K562 (cell line): ENCODE measurements at regions not wholly inside any gene's neighbourhood (a gene's known extent, or its start where the extent isn't known, plus 50 kb on each side); places are given as distances from the start of the nearest gene placed in this dataset.

Experiments
- ATAC-seq: fragments of 200-7000 bp; cut with Tn5 transposase; 3 replicates; pipeline ENCODE4 v1.9.1; 2020; ENCODE audit warnings: moderate library complexity
- BruUV-seq: library from RNA; stranded (reverse); fragments of 400-500 nt; replicated peaks from 2 replicates; lab custom pipeline; 2021; lab: Mats Ljungman, UMichigan
- CTCF ChIA-PET: fragments of 300-600 bp; formaldehyde crosslinking; extraction: SDS; loops from one replicate; lab custom pipeline; 2021; ENCODE audit warnings: low intra/inter-chr PET ratio; lab: Yijun Ruan, JAX
- POLR2A ChIA-PET: fragments of 300-600, 350-650 bp; sonication (Branson Sonifier 250); formaldehyde crosslinking; extraction: SDS; loops from one replicate; lab custom pipeline; 2021; ENCODE audit warnings: antibody characterized with exemption, inconsistent platforms; lab: Yijun Ruan, JAX
- DNase-seq, 4 experiments: peaks; one replicate each; pipeline versions ENCODE4 v3.0.0 to v3.0.0-alpha.2; 2011 to 2018; ENCODE audit warnings: low spot score in 3 of 4, mixed read lengths in 3 of 4; ENCODE audit errors: extremely low read depth in 1 of 4
- FAIRE-seq: peaks from 2 replicates; lab custom pipeline; 2011; peaks lifted over from hg19 to GRCh38; lab: Jason Lieb, UNC
- H2AFZ ChIP-seq: 2 replicates; pipeline ENCODE4 v1.6.0; 2011; ENCODE audit warnings: low read depth, low read length, control low read depth, inconsistent platforms
- H3K27ac ChIP-seq: fragments of 200-600 bp; 3 replicates; pipeline ENCODE4 v1.8.0; 2011; ENCODE audit warnings: low read depth, mild to moderate bottlenecking, control low read depth, inconsistent platforms, low read length, moderate library complexity, mixed read lengths; ENCODE audit errors: extremely low read depth
- H3K27me3 ChIP-seq, 2 experiments: fragments of 300-600 bp in 1 of 2; 2 replicates in 1 of 2; 3 replicates in 1 of 2; pipeline versions ENCODE4 v1.6.0 to v1.8.0; 2011; ENCODE audit warnings: inconsistent platforms in 2 of 2, low read length in 2 of 2, mild to moderate bottlenecking in 1 of 2, mixed read lengths in 1 of 2, moderate library complexity in 1 of 2; ENCODE audit not compliant: control insufficient read depth in 2 of 2, insufficient read depth in 2 of 2
- H3K36me3 ChIP-seq: fragments of 300-600 bp; 3 replicates; pipeline ENCODE4 v1.8.0; 2011; ENCODE audit warnings: mild to moderate bottlenecking, low read length, inconsistent platforms; ENCODE audit not compliant: control insufficient read depth, insufficient read depth
- H3K4me1 ChIP-seq, 2 experiments: fragments of 200-600 bp in 1 of 2; replicated peaks in 1 of 2; 2 replicates in 1 of 2; 3 replicates in 1 of 2; pipeline versions ENCODE4 v1.5.1 to v1.8.0; 2011; ENCODE audit warnings: inconsistent platforms in 2 of 2, low read length in 2 of 2, mild to moderate bottlenecking in 1 of 2, mixed read lengths in 1 of 2, moderate library complexity in 1 of 2; ENCODE audit not compliant: control insufficient read depth in 2 of 2, insufficient read depth in 2 of 2
- H3K4me2 ChIP-seq: 2 replicates; pipeline ENCODE4 v1.6.1; 2011; ENCODE audit warnings: low read length, control low read depth, inconsistent platforms, mixed read lengths; ENCODE audit not compliant: insufficient read depth
- H3K4me3 ChIP-seq: fragments of 200-600 bp; sonication (generic), shearing (Covaris generic); 2 replicates; pipeline ENCODE4 v1.5.1; 2016; ENCODE audit warnings: control low read depth, inconsistent platforms
- H3K79me2 ChIP-seq: fragments of 200-600 bp; 3 replicates; pipeline ENCODE4 v1.8.0; 2011; ENCODE audit warnings: low read length, inconsistent platforms; ENCODE audit not compliant: control insufficient read depth, insufficient read depth
- H3K9ac ChIP-seq, 2 experiments: 2 replicates each; pipeline versions ENCODE4 v1.6.0 to v1.6.1; 2011; ENCODE audit warnings: low read depth in 2 of 2, low read length in 2 of 2, control low read depth in 1 of 2, inconsistent platforms in 1 of 2, mild to moderate bottlenecking in 1 of 2, mixed read lengths in 1 of 2; ENCODE audit not compliant: insufficient read depth in 1 of 2
- H3K9me1 ChIP-seq: one replicate; pipeline ENCODE4 v1.6.0; 2011; ENCODE audit warnings: inconsistent platforms, mild to moderate bottlenecking, low read length, moderate library complexity; ENCODE audit not compliant: control insufficient read depth, insufficient read depth
- H3K9me3 ChIP-seq: replicated peaks from 2 replicates; pipeline ENCODE4 v1.5.1; 2011; ENCODE audit warnings: low read depth, low read length, inconsistent platforms; ENCODE audit not compliant: control insufficient read depth, insufficient read depth
- H4K20me1 ChIP-seq: replicated peaks from 2 replicates; pipeline ENCODE4 v1.6.1; 2011; ENCODE audit warnings: low read length, inconsistent platforms, mixed read lengths; ENCODE audit not compliant: control insufficient read depth, insufficient read depth
- HMG20A ChIP-seq: fragments of 450-650 bp; formaldehyde crosslinking; conservative IDR thresholded peaks from 2 replicates; pipeline ENCODE4 v1.4.0; 2020; ENCODE audit warnings: mild to moderate bottlenecking, mixed read lengths
- KDM1A ChIP-seq, 2 experiments: fragments of 450-650 bp; IDR thresholded peaks; 2 replicates each; pipeline ENCODE4 v1.6.1; 2016; ENCODE audit warnings: mild to moderate bottlenecking in 2 of 2
- MTA1 ChIP-seq: fragments of 450-650 bp; IDR thresholded peaks from 2 replicates; pipeline ENCODE4 v1.6.1; 2017; ENCODE audit warnings: borderline replicate concordance
- ZNF239 ChIP-seq: fragments of 250-450 bp; sonication (Bioruptor Pico); IDR thresholded peaks from 2 replicates; pipeline ENCODE4 v1.4.0; 2020; ENCODE audit warnings: mild to moderate bottlenecking
- ZNF584 ChIP-seq: fragments of 200-800 bp; sonication (Bioruptor generic); IDR thresholded peaks from 2 replicates; pipeline ENCODE4 v1.6.1; 2016; ENCODE audit warnings: low read depth, mild to moderate bottlenecking, missing genetic modification characterization, missing compliant biosample characterization
- WGBS: fragments of 100-300 bp; shearing (Covaris generic); methylation state at CpG from one replicate; pipeline ENCODE4 v1.1.6; 2016; ENCODE audit warnings: low coverage, mixed read lengths; ENCODE audit not compliant: insufficient coverage; ENCODE audit errors: missing lambda C conversion rate; 5-methylcytosine and 5-hydroxymethylcytosine counted together
- in situ Hi-C: fragments of 300-500 bp; cut with MboI; formaldehyde crosslinking; loops from 4 replicates; pipeline ENCODE4 v1.15.0; 2018; ENCODE audit warnings: inconsistent platforms, mixed read lengths
- intact Hi-C: fragments of 100-400 bp; cut with micrococcal nuclease; formaldehyde crosslinking; loops from 2 replicates; pipeline ENCODE4 v1.14.2; 2022

DNA sequence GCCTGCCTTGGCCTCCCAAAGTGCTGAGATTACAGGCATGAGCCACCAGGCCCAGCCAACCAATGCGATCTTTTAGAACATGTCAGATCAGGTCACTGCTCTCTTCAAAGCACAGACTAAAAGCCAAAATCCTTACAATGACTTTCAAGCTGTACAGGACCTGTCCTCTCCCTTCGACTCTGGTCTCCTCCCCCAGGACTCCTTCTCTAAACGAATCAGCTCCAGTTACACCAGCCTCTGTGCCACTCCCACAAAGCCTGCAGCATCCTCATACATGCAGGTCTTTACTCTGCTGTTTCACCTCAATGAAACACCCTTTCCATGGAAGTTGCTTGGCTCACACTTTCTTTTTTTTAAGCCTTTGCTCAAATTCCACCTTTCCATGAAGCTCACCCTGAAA is 436.0 kb downstream of the METTL4 start:
- Histone ChIP-seq H3K79me2 (no peaks in the 10 kb centered on the region), H3K9ac (no peak overlapping the region), H3K4me2 (no peak overlapping the region), H3K4me3 (no peak overlapping the region), H3K9me1 (no peaks in the 10 kb centered on the region)
- BruUV-seq = no TSS peak
- POLR2A ChIA-PET = interaction anchor here (1.3 kb wide), 1 partner anchor 29 kb away, joined by 3 read pairs; no protein-coding TSS in a partner anchor
- intact Hi-C loops = no loop called here
- TF ChIP-seq HMG20A (CRISPR knock-in tag) = no peak
- TF ChIP-seq ZNF584 (CRISPR knock-in tag) = no peak
- TF ChIP-seq MTA1 = no peak
- TF ChIP-seq, all 486 proteins: peak for 0
- no peaks in the 10 kb centered on the region for H3K27me3 ChIP-seq
- no peak overlapping the region for H2AFZ ChIP-seq
- WGBS = 7% methylated on average over 3 of the region's 3 CpGs
- no peak for FAIRE-seq
- CTCF ChIA-PET = no interaction called here
- H3K36me3 ChIP-seq = no peaks in the 10 kb centered on the region
- no peak for ATAC-seq
- H4K20me1 ChIP-seq = no peaks in the 10 kb centered on the region
- DNase-seq = no peak
- no peaks in the 10 kb centered on the region for H3K9me3 ChIP-seq
- H3K4me1 ChIP-seq = no peaks in the 10 kb centered on the region
- H3K27ac ChIP-seq = no peak overlapping the region
- in situ Hi-C loops = no loop called here

DNA sequence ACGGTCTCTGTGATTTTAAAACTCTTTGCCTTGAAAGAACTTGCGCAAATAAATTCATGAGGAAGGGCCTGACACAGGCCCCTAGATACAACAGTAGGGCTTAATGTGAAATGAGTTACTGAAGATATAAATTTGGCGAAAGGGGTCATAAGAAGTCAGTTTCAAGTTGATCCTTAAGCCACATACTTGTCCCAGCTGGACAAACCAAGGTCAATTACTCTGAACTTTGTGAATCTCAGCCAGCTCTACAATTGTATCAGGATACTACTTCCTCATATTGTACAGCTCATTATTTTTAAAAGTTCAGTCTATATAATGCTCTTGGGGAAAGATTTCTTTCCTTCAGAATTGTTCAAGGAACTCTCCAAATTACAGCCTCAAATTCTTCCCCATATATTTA is 432.8 kb downstream of the METTL4 start:
- Histone ChIP-seq H3K4me1 (no peaks in the 10 kb centered on the region), H4K20me1 (no peaks in the 10 kb centered on the region), H3K9me3 (no peaks in the 10 kb centered on the region), H3K4me2 (no peak overlapping the region), H3K27me3 (no peaks in the 10 kb centered on the region), H2AFZ (no peak overlapping the region), H3K36me3 (no peaks in the 10 kb centered on the region), H3K4me3 (no peak overlapping the region), H3K9me1 (no peaks in the 10 kb centered on the region), H3K79me2 (no peaks in the 10 kb centered on the region), H3K9ac (no peak overlapping the region), H3K27ac (no peak overlapping the region)
- DNase-seq (no peak), FAIRE-seq (no peak), ATAC-seq (no peak)
- CTCF ChIA-PET = no interaction called here
- no TSS peak for BruUV-seq
- WGBS = 30% methylated on average over 3 of the region's 3 CpGs
- TF ChIP-seq ZNF239 (CRISPR knock-in tag) (no peak), KDM1A (IDR thresholded peaks at IDR 0.05) (peak; percentile 36 to 46; a peak in 2 of 4 replicates)
- intact Hi-C loops = no loop called here
- in situ Hi-C loops = no loop called here
- POLR2A ChIA-PET = no interaction called here
